ENCODE measurements at regions not wholly inside any gene's neighbourhood (a gene's known extent, or its start where the extent isn't known, plus 50 kb on each side); places are given as distances from the start of the nearest gene placed in this dataset.

DNA sequence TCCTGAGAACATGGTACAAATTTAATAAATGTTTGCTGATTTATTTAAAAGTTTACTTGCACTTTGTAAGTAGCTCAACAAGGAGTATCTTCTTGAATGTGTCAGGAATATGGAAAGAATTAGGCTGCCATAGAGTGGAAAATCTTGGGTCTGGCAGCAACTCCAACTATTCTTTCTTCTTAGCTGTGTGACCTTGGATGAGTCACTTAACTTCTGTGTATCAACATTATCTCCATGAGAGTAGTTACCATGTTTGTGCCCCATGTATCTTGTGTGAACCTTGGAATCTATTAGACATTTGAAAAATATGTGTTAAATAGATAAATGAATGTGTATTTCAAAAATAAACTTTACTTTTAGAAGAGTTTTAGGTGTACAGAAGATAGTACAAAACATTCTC lies 348.8 kb downstream of the GBA3 start:
- Mint-ChIP-seq H3K4me3 (no peak overlapping the region), H3K27ac (ENCODE audit: low read depth) (no peak overlapping the region), H3K9me3 (peaks cover 4% of the 10 kb centered on the region), H3K4me1 (no peaks in the 10 kb centered on the region), H3K36me3 (ENCODE audit: insufficient read depth) (no peaks in the 10 kb centered on the region), H3K27me3 (no peaks in the 10 kb centered on the region)
- ATAC-seq (replicated peaks; ENCODE audit: extremely low read depth, poor library complexity, severe bottlenecking) = no peak
- no peak for DNase-seq (ENCODE audit: low spot score in 2 of 2)

DNA sequence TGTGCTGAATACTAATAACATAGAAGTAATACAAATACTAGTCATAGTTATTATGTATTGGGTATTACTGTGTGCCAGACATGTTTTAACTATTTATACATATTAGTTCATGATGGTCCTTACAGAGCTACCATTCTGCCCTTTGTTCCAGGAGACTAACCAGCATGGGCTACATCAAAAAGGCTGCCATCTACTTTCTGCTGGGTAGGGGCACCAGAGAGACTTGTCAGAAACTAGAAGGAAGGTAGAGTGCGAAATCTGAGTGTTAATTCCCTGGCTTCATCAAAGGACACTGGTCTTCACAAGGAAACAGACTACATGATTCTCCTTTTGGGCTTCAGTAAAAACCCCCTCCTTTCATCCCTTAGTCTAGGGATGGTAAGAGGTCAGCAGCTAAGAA lies 347.8 kb downstream of the GBA3 start:
- Mint-ChIP-seq H3K27me3 (no peaks in the 10 kb centered on the region), H3K4me1 (no peaks in the 10 kb centered on the region), H3K9me3 (peaks cover 4% of the 10 kb centered on the region), H3K4me3 (no peak overlapping the region), H3K27ac (ENCODE audit: low read depth) (no peak overlapping the region), H3K36me3 (ENCODE audit: insufficient read depth) (no peaks in the 10 kb centered on the region)
- no peak for ATAC-seq (replicated peaks; ENCODE audit: extremely low read depth, poor library complexity, severe bottlenecking)
- no peak for DNase-seq (ENCODE audit: low spot score in 2 of 2)

DNA sequence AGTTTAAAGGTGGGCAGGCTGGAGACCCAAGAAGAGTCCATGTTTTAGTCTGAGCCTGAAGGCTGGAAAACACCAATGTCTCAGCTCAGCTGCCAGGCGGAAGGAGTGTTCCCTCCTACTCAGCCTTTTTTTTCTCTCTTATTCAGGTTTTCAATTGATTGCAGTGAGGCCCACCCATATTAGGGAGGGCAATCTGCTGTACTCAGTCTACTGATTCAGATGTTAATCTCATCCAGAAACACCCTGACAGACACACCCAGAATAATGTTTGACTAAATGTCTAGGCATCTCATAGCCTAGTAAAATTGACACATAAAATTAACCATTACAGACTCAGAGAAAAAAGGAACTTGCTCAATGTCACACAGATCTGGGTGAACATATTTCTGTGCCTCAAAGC lies 347.1 kb downstream of the GBA3 start:
- DNase-seq (ENCODE audit: low spot score in 2 of 2) (no peak), ATAC-seq (replicated peaks; ENCODE audit: extremely low read depth, poor library complexity, severe bottlenecking) (no peak)
- Mint-ChIP-seq H3K27ac (ENCODE audit: low read depth) (no peak overlapping the region), H3K27me3 (no peaks in the 10 kb centered on the region), H3K4me1 (no peaks in the 10 kb centered on the region), H3K4me3 (no peak overlapping the region), H3K9me3 (peaks cover 4% of the 10 kb centered on the region), H3K36me3 (ENCODE audit: insufficient read depth) (no peaks in the 10 kb centered on the region)

DNA sequence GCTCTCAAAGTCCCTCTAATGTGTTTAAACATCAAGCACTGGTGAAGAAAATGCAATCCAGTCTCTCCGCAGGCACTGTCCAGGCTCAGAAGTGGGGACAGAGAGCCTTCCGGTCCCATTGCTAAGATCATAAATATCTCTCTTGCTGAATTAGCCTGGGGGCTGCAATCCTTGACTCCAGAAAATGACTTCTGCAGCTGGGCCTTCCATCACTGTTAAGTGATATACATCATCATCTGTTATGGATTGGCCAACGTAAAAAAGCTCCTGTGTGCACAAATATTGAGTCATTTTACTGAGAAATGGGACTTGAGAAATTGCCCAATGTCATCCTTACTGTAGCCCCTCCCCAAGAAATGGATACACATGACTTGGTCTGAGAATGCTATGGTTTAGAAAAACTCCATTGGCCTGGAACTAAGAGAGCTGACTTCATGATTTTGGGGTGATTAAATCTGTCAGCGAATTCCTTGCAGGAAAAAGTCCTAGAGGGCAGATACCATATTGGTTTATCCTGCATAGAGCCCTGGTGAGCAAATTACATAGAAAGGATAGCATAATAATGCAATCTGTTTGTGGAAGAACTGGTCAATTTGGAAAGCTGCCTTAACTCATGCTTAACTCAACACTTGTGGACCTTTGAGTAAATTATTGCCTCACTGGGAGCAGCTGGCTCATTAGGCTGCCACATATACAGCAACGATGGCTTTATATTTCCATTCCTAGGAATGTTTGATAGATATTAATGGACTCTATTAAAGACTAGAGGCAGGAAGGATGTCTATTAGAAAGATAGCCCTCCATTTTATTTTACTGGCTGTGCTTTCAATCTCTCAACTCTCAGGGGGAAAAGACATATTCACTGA lies 346.1 kb downstream of the GBA3 start:
- H3K4me3 Mint-ChIP-seq = no peak overlapping the region
- DNase-seq (ENCODE audit: low spot score in 2 of 2) = no peak
- no peaks in the 10 kb centered on the region for H3K36me3 Mint-ChIP-seq (ENCODE audit: insufficient read depth)

DNA sequence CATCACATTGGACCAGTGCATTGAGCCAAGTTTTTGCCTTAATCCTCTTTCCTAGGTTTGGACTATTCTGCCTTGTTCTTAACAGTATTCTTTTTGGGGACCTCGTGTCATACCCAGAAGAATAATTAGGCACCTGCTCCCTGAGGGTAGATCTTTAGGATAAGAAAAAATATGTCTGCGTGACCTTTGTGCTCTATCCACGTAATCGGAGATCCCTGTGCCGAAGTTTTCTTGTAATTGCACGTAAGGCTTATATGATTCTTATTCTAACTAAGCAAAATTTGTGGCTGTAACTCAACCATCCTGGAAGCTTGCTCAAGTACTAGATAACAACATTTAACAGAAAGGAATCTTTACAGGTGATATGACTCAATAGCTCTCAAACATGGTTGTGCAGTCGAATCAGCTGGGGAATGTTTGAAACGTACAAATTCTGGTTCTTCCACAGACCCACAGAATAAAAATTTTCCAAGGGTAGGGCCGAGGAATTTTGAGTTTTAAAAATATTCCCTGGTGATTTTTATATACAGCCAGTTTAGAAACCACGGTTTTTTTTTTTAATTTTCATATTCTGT lies 344.3 kb downstream of the GBA3 start:
- DNase-seq (ENCODE audit: low spot score in 2 of 2) (no peak), ATAC-seq (replicated peaks; ENCODE audit: extremely low read depth, poor library complexity, severe bottlenecking) (no peak)
- H3K9me3 Mint-ChIP-seq = peaks cover 5% of the 10 kb centered on the region
- no peak overlapping the region for H3K27ac Mint-ChIP-seq (ENCODE audit: low read depth)
- H3K27me3 Mint-ChIP-seq = no peaks in the 10 kb centered on the region
- no peaks in the 10 kb centered on the region for H3K4me1 Mint-ChIP-seq
- no peaks in the 10 kb centered on the region for H3K36me3 Mint-ChIP-seq (ENCODE audit: insufficient read depth)
- H3K4me3 Mint-ChIP-seq = no peak overlapping the region

More for the DNA sequence above, 346.1 kb downstream of the GBA3 start:
- Mint-ChIP-seq H3K9me3 (peaks cover 4% of the 10 kb centered on the region), H3K27ac (ENCODE audit: low read depth) (no peak overlapping the region), H3K4me1 (no peaks in the 10 kb centered on the region), H3K27me3 (no peaks in the 10 kb centered on the region)
- no peak for ATAC-seq (replicated peaks; ENCODE audit: extremely low read depth, poor library complexity, severe bottlenecking)

DNA sequence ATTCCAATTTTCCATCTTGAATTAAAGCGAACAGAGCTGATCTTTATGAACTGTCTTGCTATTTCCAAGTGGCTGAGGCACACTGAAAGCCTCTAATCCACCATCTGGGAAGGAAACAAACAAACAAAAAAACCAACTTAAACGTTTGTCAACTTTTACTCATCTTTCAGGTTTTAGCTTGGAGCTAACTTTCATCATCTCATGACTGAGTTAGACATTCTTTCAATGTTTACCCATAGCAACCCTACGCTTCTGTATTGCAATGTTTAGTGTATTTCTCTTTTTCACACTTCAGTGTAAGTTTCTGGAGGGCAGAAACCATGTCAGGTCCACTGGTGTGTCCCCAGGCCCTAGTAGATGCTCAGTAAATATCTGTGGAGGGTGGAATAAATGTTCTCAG lies 343.8 kb downstream of the GBA3 start:
- DNase-seq (ENCODE audit: low spot score in 2 of 2) (no peak), ATAC-seq (replicated peaks; ENCODE audit: extremely low read depth, poor library complexity, severe bottlenecking) (no peak)
- Mint-ChIP-seq H3K27ac (ENCODE audit: low read depth) (no peak overlapping the region), H3K36me3 (ENCODE audit: insufficient read depth) (no peaks in the 10 kb centered on the region), H3K9me3 (peaks cover 5% of the 10 kb centered on the region), H3K4me3 (no peak overlapping the region), H3K4me1 (no peaks in the 10 kb centered on the region), H3K27me3 (no peaks in the 10 kb centered on the region)

DNA sequence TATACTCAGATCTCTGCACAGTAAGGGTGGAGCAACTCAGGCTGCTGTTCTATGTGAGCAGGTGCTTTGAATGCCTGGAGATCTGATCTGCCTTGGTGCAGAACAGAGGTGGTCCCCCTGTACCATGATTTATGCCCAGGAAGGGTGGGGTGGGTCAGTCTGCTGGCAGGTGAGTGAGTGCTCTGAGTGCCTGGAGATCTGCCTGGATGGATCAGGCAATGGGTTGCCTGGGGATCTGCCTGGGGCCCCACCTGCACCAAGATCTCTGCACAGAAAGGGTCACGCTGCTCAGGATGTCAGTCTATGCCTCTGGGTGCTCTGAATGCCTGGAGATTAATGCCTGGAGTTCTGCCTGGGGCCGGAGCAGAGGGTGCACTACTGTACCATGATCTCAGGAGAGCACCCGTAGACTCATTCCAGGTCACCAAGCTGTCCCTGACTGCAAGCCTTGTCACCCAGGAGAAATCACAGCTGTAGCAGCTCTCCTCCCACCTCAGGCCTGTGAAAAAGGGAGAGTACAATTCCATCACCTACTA lies 342.9 kb downstream of the GBA3 start:
- ATAC-seq (replicated peaks; ENCODE audit: extremely low read depth, poor library complexity, severe bottlenecking) = no peak
- DNase-seq (ENCODE audit: low spot score in 2 of 2) = no peak
- Mint-ChIP-seq H3K36me3 (ENCODE audit: insufficient read depth) (no peaks in the 10 kb centered on the region), H3K27me3 (no peaks in the 10 kb centered on the region), H3K27ac (ENCODE audit: low read depth) (no peak overlapping the region), H3K4me1 (no peaks in the 10 kb centered on the region), H3K4me3 (no peak overlapping the region), H3K9me3 (peaks cover 5% of the 10 kb centered on the region)

DNA sequence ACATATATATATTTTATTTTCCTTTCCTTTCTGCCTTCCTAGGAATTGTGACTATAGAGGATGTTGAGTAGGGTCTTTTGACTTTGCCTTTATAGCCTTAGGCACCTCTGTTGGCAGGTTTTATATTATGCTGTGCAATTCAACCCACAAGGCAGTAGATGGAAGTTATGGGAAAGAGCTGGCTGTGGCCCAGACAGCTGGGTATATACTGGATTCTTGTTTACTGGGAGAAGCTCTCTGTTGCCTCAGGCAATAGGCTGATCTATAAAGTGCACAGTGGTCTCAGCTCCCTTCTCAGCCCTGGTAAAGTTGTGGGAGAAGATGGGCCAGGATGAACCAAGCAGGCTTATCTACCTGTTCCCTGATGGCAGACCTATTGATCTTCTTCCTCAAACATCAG lies 342.0 kb downstream of the GBA3 start:
- H3K9me3 Mint-ChIP-seq = peaks cover 5% of the 10 kb centered on the region
- no peaks in the 10 kb centered on the region for H3K4me1 Mint-ChIP-seq
- ATAC-seq (replicated peaks; ENCODE audit: extremely low read depth, poor library complexity, severe bottlenecking) (no peak), DNase-seq (ENCODE audit: low spot score in 2 of 2) (no peak)
- H3K4me3 Mint-ChIP-seq = no peak overlapping the region
- no peak overlapping the region for H3K27ac Mint-ChIP-seq (ENCODE audit: low read depth)
- no peaks in the 10 kb centered on the region for H3K27me3 Mint-ChIP-seq
- no peaks in the 10 kb centered on the region for H3K36me3 Mint-ChIP-seq (ENCODE audit: insufficient read depth)

DNA sequence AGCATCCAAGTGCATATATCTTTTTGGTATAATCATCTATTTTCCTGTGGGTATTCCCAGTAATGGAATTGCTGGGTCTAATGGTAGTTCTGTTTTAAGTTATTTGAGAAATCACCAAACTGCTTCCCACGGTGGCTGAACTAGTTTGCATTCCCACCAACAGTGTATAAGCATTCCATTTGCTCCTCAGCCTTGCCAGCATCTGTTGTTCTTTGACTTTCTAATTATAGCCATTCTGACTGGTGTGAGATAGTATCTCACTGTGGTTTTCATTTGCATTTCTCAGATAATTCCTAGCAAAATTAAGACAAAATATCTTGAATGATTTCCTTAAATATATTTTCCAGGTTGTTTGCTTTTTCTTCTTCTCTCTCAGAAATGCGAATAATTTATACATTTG lies 341.1 kb downstream of the GBA3 start:
- Mint-ChIP-seq H3K4me3 (no peak overlapping the region), H3K36me3 (ENCODE audit: insufficient read depth) (no peaks in the 10 kb centered on the region), H3K9me3 (peaks cover 5% of the 10 kb centered on the region), H3K27ac (ENCODE audit: low read depth) (no peak overlapping the region), H3K27me3 (no peaks in the 10 kb centered on the region), H3K4me1 (no peaks in the 10 kb centered on the region)
- DNase-seq (ENCODE audit: low spot score in 2 of 2) (no peak), ATAC-seq (replicated peaks; ENCODE audit: extremely low read depth, poor library complexity, severe bottlenecking) (no peak)

DNA sequence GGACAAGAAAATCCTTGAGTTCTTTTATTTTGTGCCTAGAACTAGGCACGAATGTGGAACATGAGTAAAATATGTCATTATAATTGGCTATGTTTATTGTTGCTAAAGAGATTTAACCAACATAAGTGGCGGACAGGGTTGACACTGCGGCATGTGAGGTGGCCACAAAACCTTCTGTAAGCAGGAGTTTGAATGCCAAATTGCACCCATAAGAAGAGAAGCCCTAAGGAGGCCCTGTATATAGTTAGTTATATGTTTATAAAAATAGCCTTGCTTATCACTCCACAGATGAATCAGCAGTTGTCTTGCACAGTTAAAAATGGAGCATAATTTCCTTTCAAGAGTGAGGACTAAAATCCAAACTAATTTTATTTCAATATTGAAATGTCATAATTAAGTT lies 336.1 kb downstream of the GBA3 start:
- Mint-ChIP-seq H3K4me3 (no peak overlapping the region), H3K27ac (ENCODE audit: low read depth) (no peak overlapping the region), H3K27me3 (no peaks in the 10 kb centered on the region), H3K36me3 (ENCODE audit: insufficient read depth) (no peaks in the 10 kb centered on the region), H3K9me3 (peaks cover 12% of the 10 kb centered on the region), H3K4me1 (no peaks in the 10 kb centered on the region)
- DNase-seq (ENCODE audit: low spot score in 2 of 2) (no peak), ATAC-seq (replicated peaks; ENCODE audit: extremely low read depth, poor library complexity, severe bottlenecking) (no peak)

DNA sequence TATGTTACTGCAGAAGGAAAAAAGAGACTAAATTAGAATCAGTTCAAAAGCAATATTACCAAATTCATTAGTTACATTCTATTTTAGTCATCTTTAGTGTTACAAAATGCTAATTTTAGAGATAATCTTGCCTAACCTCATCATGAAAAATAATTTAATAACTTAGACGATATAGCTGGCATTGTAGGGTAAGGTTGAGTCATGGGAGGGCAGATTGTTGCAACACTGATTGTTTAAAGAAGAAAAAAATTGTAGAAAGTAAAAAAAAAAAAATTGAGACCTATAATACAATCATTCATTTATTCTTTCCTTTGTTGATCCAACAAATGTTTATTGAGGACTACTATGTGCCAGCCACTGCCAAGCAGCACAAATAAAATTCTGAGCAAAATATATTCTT lies 330.9 kb downstream of the GBA3 start:
- ATAC-seq (replicated peaks; ENCODE audit: extremely low read depth, poor library complexity, severe bottlenecking) (no peak), DNase-seq (ENCODE audit: low spot score in 2 of 2) (no peak)
- Mint-ChIP-seq H3K27ac (ENCODE audit: low read depth) (no peak overlapping the region), H3K4me3 (no peak overlapping the region), H3K9me3 (peaks cover 14% of the 10 kb centered on the region), H3K36me3 (ENCODE audit: insufficient read depth) (no peaks in the 10 kb centered on the region), H3K27me3 (no peaks in the 10 kb centered on the region), H3K4me1 (no peaks in the 10 kb centered on the region)

DNA sequence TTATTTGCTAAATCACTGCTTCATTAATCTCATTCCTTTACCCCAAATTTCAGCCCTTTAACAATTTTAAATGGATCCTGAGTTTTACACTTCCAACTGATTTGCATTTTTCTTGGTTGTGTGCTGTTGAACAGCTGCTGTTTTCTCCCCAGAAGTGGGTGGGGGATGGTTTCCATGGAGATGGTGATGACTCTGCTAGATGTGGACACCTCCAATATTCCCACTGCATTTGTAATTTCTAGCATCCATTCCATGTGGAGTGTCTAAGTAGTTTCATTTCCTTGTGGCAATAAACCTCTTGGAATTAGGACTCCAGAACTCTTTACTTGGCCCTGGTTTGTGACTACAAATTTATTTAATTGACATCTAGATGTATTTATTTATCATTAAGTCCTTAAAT lies 330.4 kb downstream of the GBA3 start:
- H3K27me3 Mint-ChIP-seq = no peaks in the 10 kb centered on the region
- no peak for ATAC-seq (replicated peaks; ENCODE audit: extremely low read depth, poor library complexity, severe bottlenecking)
- H3K36me3 Mint-ChIP-seq (ENCODE audit: insufficient read depth) = no peaks in the 10 kb centered on the region
- H3K4me3 Mint-ChIP-seq = no peak overlapping the region
- no peak for DNase-seq (ENCODE audit: low spot score in 2 of 2)
- no peaks in the 10 kb centered on the region for H3K4me1 Mint-ChIP-seq
- H3K27ac Mint-ChIP-seq (ENCODE audit: low read depth) = no peak overlapping the region
- H3K9me3 Mint-ChIP-seq = peaks cover 14% of the 10 kb centered on the region

DNA sequence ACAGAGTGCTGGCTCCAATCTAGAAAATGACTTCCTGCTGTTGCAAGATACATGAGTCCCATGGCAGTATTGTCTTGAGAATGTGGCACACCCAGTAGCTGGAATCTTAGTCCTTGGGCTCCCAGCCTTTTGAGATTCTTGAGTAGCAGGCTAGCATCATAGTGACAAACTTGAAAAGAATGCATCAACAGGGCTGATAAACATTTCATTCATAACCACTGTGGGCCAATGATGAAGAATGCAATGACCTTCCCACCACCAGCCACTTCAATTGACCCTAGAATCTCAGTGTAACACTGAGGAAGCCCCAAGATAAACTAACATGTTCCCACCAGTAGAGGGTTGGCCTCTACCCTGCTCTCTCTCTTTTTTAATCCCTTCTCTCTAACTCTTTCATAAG lies 329.3 kb downstream of the GBA3 start:
- Mint-ChIP-seq H3K9me3 (peaks cover 9% of the 10 kb centered on the region), H3K4me1 (no peaks in the 10 kb centered on the region), H3K27ac (ENCODE audit: low read depth) (no peak overlapping the region), H3K36me3 (ENCODE audit: insufficient read depth) (no peaks in the 10 kb centered on the region), H3K4me3 (no peak overlapping the region), H3K27me3 (no peaks in the 10 kb centered on the region)
- DNase-seq (ENCODE audit: low spot score in 2 of 2) (no peak), ATAC-seq (replicated peaks; ENCODE audit: extremely low read depth, poor library complexity, severe bottlenecking) (no peak)

All from central memory CD8-positive, alpha-beta T cell (primary cell).